ENCODE measurements at regions not wholly inside any gene's neighbourhood (a gene's known extent, or its start where the extent isn't known, plus 50 kb on each side); places are given as distances from the start of the nearest gene placed in this dataset.

DNA sequence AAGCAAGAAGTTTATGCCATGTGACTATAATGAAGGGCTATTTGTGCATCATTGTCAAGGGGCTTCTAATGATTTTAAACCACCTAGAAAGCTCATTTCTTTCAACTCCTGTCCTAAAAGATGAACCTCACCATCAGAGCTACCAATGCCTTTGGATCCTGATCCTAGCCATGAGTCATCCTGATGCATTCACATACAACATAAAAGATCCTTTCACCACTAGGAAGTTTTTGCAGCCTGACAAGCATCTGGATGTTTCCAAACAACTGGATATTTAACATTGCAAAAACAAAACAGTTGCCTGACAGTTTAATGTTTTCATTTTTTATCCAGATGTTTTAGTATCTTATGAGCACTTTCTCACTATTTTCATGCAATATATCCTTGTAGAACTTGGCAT, 425.3 kb downstream of the MBD2 start:
- no peak for DNase-seq

DNA sequence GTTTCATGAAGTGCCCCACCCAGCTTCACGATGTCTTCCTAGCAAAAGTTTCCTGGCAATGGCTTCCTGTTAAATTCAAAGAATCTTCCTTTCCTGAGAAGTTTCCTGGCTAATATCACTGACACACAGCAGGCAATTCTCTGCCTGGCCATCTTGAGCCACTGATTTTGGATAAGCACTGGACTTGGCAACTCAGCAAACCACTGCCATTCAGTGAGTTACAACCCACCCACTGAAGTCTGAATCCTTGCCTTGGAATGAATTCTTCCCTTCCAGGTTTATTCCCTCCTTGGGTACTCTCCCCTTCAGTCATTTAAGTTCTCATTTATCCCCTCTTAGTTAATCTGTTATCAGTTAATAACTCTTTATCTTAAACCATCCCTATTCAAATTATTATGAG, 426.0 kb downstream of the MBD2 start:
- DNase-seq, result no peak

DNA sequence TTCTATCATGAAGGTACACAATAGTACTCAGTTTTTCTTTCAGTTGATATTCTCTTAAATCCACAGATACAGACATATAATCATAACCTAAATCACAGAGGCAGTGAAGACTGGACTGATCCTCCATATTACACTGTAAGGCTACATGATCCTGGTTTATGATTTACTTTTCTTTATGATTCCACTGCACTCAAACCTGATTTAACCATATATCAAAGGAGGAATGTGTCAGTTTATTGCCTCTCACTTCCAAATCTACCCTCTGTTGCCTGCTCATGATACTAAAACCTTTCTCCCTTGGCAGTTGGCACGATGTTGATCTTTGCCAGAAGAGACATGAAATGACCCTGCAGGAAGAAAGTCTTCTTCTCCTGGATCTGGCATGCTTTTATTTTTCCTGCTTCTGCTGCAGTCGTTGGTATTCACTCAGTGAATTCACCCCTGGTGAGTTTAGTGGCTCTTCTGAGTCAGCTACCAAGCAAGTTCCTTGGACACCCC, 426.4 kb downstream of the MBD2 start:
- no peak for DNase-seq

DNA sequence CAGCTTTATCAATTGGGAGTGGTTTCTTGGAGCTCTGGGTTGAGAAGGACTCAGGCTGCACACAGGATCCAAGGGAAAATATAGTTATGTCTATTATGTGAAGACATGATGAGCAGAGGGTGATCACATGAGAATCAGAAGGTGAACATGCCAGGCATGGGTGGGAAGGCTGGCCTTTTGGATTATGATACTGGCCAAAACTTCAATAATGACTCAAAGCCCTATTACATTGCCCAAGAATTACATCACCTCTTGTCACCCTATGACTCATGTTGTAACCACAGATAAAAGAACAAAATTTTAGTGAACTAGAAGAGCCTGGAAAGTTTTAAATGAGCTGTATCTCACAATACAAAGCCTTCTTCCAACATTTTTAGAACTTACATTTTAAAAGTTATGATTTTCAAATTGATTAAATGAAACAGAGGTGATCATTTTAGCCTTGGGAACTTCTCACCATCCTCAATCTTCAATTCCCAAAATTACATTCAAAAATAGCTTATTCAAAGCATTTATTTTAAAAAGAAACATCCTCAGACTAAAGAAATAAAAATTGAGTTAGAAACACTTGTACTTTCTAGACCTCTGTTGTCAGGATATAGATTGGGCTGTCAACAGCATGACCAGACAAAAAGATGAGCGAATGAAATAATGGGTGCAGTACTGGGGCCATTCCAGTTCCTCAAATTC, 428.3 kb downstream of the MBD2 start:
- DNase-seq, result no peak

DNA sequence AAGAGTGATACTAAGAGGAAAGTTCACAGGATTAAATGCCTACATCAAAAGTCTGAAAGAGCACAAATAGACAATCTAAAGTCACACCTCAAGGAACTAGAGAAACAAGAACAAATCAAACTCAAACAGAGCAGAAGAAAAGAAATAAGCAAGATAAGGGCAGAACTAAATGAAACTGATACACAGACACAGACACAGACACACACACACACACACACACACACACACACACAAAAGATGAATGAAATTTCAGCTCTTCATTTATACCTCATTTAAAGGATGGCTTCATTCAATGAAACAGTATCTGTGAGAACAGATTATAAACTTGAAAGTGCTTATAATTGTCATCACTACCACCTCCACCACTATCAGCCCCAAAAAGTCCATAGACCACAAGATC, 428.9 kb downstream of the MBD2 start:
- no peak for DNase-seq

DNA sequence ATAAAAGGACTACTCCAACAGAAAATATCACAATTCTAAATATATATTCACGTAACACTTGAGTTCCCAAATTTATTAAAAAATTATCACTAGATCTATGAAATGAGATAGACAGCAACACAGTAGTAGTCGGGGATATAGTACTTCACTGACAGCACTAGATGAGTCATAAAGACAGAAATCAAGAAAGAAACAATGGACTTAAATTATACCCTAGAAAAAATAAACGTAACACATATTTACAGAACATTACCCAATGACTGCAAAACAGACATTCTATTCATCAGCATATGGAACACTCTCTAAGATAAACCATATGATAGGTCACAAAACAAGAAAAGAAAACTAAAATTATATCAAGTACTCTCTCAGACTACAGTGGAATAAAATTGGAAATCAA, 429.4 kb downstream of the MBD2 start:
- no peak for DNase-seq

DNA sequence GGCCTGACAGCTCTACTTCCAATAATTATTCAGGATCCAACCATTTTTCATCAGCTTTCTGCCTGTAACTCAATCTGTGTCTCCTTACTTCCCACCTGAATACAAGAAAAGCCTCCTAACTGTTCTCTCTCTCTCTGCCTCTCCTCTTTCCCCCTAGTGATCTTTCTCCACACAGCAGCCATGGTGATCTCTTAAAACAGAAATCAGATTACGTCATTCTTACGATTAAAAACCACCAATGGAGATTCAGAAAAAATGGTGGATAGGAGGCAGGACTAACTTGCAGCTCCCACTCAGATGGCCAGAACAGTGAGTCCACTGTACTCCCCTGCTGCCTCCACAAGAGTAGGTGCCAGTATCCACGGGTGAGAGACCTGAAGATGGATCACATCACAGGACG, 431.7 kb downstream of the MBD2 start:
- no peak for DNase-seq

DNA sequence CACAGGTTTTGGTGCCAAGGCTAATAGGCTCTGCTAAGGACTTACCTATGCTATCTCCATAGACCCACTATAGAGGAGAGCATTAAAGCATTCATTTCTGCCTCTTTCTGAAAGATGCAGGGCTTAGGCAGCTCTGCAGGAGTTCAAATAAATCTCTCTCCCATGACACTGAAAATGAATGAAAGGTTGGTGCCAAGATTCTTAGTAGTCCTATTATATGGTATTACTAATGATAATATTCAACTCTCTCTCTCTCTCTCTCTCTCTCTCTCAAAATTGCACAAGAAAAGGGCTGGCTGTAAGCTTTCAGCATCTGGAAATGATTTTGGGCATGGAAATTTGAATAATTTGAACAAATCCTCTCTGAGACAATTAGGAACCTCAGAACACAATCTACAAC, 433.7 kb downstream of the MBD2 start:
- no peak for DNase-seq

DNA sequence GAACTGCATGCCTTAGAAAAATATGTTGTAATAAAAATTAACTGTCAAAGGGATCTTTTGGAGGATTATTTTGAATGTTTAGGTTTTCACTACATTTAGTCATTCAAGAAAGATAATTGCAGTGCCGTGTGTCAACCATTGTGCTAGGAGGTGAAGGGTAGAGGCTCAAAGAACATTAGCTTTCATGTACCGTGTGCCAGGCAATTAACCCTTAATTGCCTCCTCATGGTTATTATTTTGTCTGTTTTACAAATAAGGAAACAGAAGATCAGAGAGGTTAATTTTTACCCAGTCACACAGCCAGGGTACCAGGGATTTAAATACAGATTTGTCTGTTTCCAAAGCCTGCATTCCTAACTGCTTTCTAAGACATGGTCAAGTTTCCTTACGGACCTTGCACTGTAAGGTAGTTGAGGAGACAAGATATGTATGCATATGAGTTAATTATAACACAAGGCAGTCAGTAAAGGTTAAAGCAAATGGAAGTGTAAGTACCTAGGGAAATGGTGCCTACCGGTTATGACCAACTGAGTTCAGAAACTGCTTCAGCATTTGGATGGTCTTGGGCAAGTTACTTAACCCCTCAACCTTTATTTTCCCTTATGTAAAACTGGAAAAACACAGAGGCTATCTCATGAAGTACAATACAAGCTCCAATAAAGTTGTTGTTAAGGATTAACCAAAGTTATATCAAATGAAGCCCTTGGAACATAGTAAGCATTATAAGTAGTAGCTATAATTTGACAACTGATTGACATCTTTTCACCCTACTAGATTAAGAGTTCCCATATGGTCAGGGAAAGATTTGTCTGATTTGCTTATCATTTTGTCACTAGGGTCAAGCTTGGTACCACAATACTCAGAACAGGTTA, 434.9 kb downstream of the MBD2 start:
- DNase-seq, result no peak

DNA sequence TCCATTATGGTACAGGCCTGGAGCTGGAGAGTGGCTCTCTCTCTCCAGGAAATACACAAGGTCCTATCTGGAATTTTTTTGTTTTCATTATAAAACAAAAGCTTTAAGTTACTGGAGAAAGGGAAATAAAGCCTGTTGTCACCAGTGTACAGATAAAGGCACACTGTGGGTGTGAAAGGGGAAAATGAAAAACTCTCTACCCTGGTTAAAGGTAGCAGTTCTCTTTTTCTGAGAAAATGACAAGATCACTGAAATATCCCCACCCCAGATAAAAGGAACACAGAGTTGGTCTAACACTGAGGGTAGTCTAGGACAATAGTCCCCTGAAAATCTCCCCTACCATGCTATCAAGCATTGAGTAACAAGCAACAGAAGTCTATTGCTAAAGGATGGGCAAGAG, 438.7 kb downstream of the MBD2 start:
- no peak for DNase-seq

DNA sequence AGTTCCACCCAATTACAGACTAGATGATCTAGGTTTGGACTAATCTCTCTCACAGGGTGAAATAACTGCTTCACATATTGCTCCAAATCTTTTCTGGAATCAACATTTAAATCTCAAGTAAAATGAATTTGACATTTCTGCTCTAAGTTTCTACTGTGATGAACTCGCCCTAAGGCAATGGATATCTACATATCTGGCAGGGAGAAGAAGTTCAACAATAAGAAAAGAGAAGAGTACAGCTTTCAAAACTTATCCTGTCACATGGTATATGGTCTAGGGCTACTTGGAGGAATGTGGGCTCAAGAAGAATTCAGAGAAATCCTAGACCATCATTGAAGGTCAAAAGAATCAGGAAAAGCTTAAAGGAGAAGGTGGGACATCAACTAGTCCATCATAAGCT, 440.2 kb downstream of the MBD2 start:
- no peak for DNase-seq

DNA sequence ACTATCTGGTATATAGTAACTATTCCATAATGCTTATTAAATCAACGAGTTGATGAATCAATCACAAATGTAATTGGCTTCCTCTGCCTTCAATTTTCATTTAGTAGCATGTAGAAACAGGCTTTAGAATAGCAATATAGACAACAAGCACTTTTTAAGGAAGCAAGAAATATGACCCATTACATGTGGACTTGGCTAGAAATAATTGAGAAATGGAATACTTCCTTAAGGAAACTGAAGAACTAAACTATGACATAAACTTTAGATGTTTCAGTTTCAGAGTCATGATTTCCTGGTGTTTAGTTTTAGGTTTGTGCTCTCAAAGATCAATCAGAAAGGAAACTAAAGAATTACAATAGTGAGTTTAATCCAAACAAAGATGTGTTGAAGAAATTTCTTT, 443.8 kb downstream of the MBD2 start:
- DNase-seq, result no peak

DNA sequence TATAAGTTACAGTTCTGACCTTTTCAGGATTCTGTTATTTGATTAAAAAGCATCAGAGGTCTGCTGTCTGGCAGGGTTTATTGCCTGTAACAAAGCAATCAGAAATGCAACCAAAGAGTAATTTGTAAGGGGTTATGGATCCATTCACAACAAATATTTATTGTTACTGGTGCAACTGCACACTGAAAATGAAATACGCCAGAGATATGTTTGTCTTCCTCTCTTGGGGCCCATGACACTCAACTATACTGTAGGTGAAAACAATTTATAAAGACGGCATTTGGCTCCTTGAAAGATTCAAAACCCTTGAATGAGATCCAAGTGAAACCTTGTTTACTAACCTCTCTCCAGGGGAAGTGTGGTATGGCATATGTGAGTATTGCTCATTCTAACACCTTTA, 452.2 kb downstream of the MBD2 start:
- DNase-seq, result no peak

DNA sequence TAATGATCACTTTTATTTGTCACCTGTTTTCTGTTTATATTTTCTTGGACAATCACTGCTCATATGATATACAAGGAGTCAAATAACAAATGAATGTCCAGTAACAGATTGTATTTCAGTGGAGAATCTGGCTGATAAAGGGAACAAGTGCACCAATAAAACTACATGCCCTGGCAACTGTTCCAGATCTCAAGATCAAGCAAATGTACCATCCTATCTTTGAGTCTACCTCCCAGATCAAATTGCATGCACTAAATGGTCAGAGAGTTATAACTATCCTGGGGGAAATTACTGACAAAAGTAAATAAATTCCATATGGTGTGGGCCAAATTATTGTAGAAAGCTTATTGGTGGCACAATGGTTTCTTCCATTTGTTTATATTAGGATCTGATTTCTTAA, 452.8 kb downstream of the MBD2 start:
- DNase-seq, result no peak

DNA sequence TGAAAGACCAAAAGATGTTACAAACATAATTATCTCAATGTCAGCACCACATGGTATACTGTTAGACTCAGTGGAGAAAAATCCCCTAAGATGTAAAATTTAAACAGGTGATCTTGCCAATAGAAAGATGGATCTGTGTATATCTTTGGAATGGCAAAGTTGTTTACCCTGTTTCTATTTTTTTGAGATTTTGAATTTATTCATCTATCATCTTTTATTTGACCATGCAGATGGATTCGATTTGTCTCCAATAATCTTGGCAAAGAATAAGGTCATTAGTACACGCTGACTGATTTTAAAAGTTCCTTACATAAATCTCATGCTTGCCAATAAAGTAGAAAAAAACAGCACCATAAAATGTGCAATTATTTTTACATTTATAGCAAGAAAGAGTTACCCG, 459.3 kb downstream of the MBD2 start:
- DNase-seq, result no peak

DNA sequence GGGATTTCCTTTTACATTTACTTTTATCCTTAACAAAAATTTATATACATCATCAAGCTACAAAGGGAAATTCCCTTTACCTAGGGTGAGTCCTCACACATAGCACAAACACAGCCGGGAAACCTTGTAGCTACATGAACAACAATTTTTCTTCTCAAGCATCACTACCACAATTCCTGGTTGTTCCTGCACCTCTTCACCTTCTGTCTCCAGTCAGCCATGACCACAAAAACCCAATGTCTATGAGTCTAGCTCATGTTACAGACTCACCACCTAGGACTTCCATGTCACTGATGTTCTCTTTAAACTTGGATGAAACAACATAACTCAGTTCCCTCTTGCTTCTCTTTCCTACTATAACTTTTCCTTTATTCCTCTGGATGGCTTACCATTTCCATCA, 460.4 kb downstream of the MBD2 start:
- DNase-seq, result no peak

DNA sequence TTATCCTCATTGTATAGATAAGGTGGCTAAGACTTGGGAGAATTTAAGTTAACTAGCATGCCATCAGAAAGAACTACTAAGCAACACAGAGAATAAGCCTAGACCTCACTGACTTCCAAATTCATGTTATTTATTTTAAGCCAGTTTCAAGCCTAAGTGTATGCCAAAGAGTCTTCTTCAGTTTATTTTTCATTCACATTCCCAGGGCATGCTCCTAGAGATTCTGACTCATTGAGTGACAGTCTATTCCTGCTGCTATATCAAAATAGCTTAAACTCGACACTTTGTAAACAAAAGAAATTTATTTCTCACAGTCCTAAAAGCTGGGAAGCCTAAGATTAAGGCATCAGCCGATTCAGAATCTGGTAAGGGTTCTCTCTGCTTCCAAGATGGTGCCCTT, 467.1 kb downstream of the MBD2 start:
- DNase-seq, result no peak

DNA sequence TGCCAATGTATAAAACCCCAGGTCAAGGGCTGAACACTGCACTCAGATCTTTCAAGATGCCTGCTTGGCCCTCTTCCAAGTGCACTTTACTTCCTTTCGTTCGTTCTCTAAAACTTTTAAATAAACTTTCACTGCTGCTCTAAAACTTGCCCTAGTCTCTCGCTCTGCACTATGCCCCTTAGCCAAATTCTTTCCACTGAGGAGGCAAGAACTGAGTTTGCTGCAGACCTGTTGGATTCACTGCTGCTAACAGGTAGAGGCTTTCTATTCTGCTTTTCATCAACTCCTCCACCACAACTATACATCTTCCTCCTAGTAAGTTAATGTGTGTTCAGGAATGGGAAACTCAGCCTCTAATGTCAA, 467.9 kb downstream of the MBD2 start:
- no peak for DNase-seq

DNA sequence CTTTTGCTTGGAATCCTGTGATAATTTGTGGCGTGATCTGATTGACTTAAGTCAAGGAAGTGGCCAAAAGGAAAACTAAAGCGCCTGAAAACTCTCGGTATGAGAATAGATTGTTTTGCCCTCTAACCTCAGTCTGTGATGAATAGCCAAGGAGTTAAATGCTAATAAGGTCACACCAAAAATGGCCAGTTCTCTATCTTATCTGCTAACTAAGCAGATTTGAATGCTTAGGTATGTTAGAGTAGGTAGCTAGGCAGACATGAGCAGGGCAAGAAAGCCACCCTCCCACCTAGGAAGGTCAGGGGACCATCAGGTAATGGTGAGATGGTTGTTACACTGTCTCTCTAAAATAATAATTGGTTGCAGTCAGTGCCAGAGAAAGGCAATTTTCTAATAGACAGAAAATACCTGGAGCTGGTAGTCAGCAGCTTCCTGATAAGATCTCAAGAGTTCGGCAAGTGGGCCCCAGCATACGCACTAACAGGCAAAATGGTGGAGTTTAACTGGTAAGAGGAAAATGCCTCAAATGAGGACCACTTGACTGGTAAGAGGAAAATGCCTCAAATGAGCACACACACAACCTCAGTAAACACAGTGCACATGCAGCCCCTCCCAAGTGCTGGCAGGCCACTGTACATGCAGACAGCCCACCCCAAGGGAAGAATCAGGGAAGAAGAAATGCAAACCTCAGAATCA, 468.4 kb downstream of the MBD2 start:
- no peak for DNase-seq

DNA sequence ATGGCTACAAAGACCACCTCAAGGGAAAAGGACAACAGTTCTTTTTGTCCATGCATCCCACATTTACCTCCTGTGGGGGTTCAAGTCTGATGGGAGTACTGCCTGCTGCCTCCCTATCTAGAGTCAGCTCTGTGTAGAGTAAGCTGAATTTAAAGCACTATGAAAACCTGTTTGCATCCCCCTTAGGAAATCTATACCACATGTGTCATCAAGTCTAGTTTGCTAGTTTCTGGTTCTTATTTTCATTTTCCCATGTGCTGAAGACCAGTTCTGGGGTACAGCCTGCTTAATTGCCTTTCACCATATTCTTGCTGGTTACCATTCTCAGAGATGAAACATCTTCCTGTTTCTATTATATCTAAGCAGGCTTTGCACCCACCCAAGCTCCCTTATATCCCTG, 470.3 kb downstream of the MBD2 start:
- no peak for DNase-seq

DNA sequence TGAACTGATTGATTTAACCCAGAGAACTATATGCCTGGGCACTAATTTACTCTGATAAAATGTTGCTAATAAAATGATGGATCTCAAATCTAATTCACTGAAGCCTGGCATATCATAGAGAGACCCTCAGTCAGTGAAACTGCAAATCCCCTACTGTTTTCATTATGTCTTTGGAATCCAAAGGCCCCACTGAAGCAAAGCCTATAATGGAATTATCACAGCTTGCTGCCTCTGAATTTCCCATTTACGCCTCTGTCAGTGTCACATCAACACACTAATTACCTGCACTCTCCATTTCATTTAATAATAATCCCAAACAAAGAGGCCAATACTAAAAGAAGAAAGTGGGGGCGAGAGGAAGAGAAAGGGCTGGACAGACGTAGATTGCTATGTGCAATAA, 470.9 kb downstream of the MBD2 start:
- no peak for DNase-seq

DNA sequence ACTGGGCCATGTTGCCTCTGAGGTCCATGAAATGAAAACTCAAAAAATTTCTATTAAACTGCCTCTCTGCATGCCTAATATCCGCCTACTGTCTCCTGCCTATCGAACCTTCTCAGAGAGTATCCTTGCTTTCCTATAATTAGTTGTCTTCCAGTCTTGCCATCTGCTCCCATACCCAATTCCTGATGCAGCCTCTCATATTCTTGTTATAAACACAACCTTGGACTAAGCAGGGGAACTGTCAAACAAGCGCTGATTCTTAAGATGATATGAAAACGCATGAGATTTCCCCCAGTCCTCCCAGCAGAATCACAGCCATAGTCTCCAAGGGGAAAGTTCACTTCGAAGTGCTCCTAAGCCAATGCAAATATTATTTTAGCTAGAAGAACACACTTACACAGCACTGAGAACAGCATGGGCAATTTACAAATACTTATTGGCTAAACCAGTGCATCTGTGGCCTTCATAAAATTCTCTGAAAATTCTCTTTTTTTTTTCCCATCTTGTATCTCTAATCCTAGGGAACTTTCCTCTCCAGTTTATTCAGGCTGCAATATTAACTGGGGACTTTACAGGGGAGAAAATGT, 471.6 kb downstream of the MBD2 start:
- no peak for DNase-seq

DNA sequence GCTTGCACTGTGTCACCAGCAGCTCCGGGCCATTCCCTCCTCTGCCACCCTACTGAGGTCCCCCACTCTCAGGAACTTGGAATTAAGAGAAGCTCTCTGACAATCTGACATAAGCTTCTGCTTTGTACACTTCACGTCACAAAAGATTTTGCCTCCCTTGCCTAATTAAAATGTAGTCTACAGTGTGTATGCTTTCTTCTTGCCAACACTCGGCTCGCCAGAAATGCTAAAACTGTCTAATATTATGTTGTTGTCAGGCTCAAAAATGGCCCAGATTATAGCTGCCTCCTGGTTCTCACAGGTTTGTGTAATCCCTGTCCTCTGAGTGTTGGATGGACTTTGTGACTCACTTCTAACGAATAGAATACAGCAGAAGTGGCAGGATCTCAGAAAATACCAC, 474.7 kb downstream of the MBD2 start:
- no peak for DNase-seq
